Muscle layer of colon (tissue), 2 donors: ENCODE measurements at regions not wholly inside any gene's neighbourhood (a gene's known extent, or its start where the extent isn't known, plus 50 kb on each side); places are given as distances from the start of the nearest gene placed in this dataset.

Experiments
- H3K27ac ChIP-seq: one replicate; pipeline ENCODE4 v1.7.0; 2013; ENCODE audit warnings: low read depth, mild to moderate bottlenecking, low read length, moderate library complexity
- H3K27me3 ChIP-seq, 2 donors: one replicate each; pipeline ENCODE4 v1.7.0; 2013; ENCODE audit warnings: low read length in 2 of 2, mild to moderate bottlenecking in 2 of 2; ENCODE audit not compliant: insufficient read depth in 2 of 2, control insufficient read depth in 1 of 2
- H3K36me3 ChIP-seq: one replicate; pipeline ENCODE4 v1.7.0; 2013; ENCODE audit warnings: mild to moderate bottlenecking, low read length; ENCODE audit not compliant: insufficient read depth
- H3K4me1 ChIP-seq: one replicate; pipeline ENCODE4 v1.7.0; 2013; ENCODE audit warnings: mild to moderate bottlenecking, low read length; ENCODE audit not compliant: insufficient read depth
- H3K4me3 ChIP-seq, 2 donors: one replicate each; pipeline ENCODE4 v1.7.0; 2013; ENCODE audit warnings: low read length in 2 of 2, low read depth in 1 of 2, mild to moderate bottlenecking in 1 of 2, moderate library complexity in 1 of 2
- H3K9ac ChIP-seq: one replicate; pipeline ENCODE4 v1.7.0; 2013; ENCODE audit warnings: low read length
- H3K9me3 ChIP-seq: one replicate; pipeline ENCODE4 v1.7.0; 2013; ENCODE audit warnings: mild to moderate bottlenecking, low read length
- donor health status: abdominal sarcoma.
- donor health status: Adenocarcinoma of cecum.

DNA sequence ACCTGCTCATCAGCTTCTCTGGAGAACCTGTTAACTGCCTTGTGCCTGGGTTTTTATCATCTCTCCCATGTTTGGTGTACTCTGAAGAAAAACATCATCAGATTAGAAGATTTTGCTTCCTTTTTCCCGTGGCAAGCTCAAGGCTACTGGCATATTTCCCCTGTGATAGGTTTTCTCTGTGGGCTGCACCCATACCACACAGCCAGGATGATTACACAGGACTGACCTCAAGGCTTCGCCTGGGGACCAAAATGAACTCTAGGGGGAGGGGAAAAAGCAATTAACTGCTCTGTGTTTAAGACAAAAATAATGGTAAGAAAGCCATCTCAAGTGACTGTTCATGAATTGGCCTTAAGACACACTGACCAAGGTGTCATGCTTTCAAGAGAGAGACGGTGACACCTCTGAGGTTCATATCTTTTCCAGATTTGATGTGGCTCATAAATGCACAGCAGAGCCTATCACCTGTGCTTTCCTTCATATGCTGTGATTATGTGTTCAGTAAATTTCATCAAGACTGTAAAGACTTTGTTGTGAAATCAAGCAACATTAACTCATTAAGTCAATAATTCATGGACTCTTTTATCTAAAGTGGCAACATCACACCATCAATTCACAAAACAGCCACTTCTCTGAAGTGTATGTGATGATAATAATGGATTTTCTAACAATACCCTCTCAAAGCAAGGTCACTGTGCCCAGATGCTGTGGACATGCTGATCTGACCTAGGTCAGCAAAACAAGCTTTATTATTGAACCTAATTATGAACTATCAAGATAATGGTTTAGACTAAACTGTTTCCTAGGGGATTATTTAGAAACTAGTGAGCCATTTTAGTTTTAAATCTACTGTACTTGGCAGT lies 427.9 kb downstream of the WDR72 start:
- no peaks in the 10 kb centered on the region for H3K27me3 ChIP-seq
- no peaks in the 10 kb centered on the region for H3K36me3 ChIP-seq
- H3K27ac ChIP-seq: no peak overlapping the region

DNA sequence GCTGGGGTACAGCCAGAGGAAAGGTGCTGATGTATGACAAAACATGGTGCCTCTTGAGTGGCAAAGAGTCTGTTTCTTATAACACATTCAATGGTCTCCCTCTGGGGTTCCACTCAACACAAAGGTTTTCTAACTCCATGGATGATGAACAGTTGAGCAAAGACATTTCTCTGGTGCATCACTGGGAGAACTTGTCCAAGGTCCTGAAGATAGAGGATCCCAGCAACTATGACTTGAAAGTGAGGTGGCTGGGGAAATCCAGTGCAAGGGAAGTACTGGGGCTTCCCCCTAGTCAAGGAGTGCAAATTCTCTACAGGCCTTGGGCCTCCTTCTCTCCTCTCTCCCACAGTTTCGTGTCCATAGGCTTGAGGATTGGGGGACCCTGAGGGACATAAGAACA lies 431.1 kb downstream of the WDR72 start:
- Histone ChIP-seq H3K36me3 (no peaks in the 10 kb centered on the region), H3K4me1 (no peaks in the 10 kb centered on the region), H3K27ac (no peak overlapping the region), H3K9ac (no peak overlapping the region), H3K27me3 (no peaks in the 10 kb centered on the region), H3K4me3 (no peak overlapping the region), H3K9me3 (no peaks in the 10 kb centered on the region)

More for the DNA sequence above, 427.9 kb downstream of the WDR72 start:
- Histone ChIP-seq H3K9ac (no peak overlapping the region), H3K4me3 (no peak overlapping the region), H3K9me3 (no peaks in the 10 kb centered on the region), H3K4me1 (no peaks in the 10 kb centered on the region)

DNA sequence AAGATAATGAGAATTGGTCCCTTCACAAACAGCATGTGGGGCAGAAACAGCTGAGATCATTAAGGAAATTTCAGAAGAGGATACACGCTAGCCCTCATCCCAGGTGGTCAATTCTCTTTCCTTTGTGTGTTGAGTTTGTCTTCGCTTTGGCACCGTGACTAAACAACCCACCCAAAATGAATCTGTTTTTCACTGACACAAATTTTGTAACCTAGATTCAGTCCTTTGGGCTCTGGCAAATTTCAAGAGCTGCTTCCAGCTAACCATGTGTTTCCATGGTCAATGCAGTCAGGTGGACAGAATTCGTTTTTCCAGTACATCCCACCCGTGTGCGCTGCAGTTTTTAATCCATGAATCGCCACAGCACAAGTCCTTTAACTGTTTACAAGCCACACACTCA lies 435.4 kb downstream of the WDR72 start:
- Histone ChIP-seq H3K27ac (no peak overlapping the region), H3K4me3 (no peak overlapping the region), H3K9me3 (no peaks in the 10 kb centered on the region), H3K9ac (no peak overlapping the region), H3K4me1 (no peaks in the 10 kb centered on the region), H3K36me3 (no peaks in the 10 kb centered on the region), H3K27me3 (no peaks in the 10 kb centered on the region)

DNA sequence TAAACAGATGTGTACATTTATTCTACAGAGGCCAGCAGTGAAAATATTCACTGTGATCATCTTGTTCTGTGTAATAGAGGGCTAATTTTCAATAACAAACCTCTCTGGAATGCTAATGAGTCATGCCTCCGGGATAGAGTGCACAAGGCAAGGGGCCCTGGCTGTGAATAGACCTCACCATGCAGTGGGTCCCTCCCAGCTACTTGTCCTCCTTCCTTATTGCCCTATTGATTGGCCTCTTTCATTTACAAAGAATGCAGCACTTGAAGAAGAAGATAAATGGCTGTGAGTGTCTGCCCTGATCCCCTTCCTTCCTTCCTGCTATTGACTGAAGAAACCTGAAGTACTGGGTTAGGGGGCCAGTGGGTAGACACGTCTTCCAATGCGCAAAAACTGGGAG lies 436.3 kb downstream of the WDR72 start:
- H3K27me3 ChIP-seq: no peaks in the 10 kb centered on the region
- no peaks in the 10 kb centered on the region for H3K4me1 ChIP-seq
- H3K36me3 ChIP-seq: no peaks in the 10 kb centered on the region
- no peak overlapping the region for H3K9ac ChIP-seq
- H3K4me3 ChIP-seq: no peak overlapping the region
- H3K27ac ChIP-seq: no peak overlapping the region
- H3K9me3 ChIP-seq: no peaks in the 10 kb centered on the region

GRCh38 chr15:53320816-53321215 lies 438.6 kb downstream of the WDR72 start:
- Histone ChIP-seq H3K27me3 (no peaks in the 10 kb centered on the region), H3K4me1 (no peaks in the 10 kb centered on the region), H3K4me3 (no peak overlapping the region), H3K9me3 (no peaks in the 10 kb centered on the region), H3K9ac (no peak overlapping the region), H3K36me3 (no peaks in the 10 kb centered on the region), H3K27ac (no peak overlapping the region)

- H3K4me3 ChIP-seq: no peak overlapping the region
- H3K4me1 ChIP-seq: no peaks in the 10 kb centered on the region
- H3K36me3 ChIP-seq: no peaks in the 10 kb centered on the region
Observed at GRCh38 chr15:53312707-53313106, 446.8 kb downstream of the WDR72 start.

GRCh38 chr15:53310709-53311108 lies 448.8 kb downstream of the WDR72 start:
- Histone ChIP-seq H3K36me3 (no peaks in the 10 kb centered on the region), H3K9me3 (no peaks in the 10 kb centered on the region), H3K4me1 (no peaks in the 10 kb centered on the region), H3K4me3 (no peak overlapping the region), H3K27ac (no peak overlapping the region), H3K27me3 (no peaks in the 10 kb centered on the region), H3K9ac (no peak overlapping the region)

More at GRCh38 chr15:53312707-53313106, 446.8 kb downstream of the WDR72 start:
- Histone ChIP-seq H3K27me3 (no peaks in the 10 kb centered on the region), H3K27ac (no peak overlapping the region), H3K9ac (no peak overlapping the region), H3K9me3 (no peaks in the 10 kb centered on the region)

DNA sequence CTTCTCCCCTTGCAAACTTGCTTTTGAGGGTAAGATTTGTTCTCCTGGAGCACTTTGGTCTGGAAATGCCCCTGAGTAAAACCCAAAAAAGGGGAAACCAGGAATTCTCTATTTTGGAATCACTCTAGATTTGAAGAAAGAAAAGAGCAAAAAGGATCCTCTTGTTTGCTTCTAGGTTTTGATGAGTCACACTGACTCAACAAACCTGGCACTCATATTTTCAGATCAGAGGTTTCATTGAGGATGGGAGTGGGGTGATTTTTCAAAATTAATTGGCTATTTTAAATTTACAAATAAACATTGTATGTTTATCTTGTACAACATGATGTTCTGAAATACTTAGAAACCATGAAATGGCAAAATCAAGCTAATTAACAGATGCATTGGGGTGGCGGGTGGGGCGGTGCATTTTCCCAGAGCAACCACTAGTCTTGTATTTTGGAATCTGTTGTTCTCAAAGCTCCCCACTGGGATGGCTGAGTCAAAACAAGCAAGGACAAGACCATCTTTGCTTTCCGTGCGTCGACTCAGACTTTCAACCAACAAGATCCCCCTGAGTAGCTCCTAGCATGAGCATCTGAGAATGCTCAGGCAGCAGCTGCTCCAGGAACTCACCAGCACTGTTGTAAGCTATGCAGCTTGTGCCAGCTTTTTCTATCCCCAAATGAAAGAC lies 451.4 kb downstream of the WDR72 start:
- H3K36me3 ChIP-seq: no peaks in the 10 kb centered on the region
- H3K27me3 ChIP-seq: no peaks in the 10 kb centered on the region
- H3K4me3 ChIP-seq: no peak overlapping the region
- no peaks in the 10 kb centered on the region for H3K4me1 ChIP-seq
- no peaks in the 10 kb centered on the region for H3K9me3 ChIP-seq
- H3K9ac ChIP-seq: no peak overlapping the region
- no peak overlapping the region for H3K27ac ChIP-seq

DNA sequence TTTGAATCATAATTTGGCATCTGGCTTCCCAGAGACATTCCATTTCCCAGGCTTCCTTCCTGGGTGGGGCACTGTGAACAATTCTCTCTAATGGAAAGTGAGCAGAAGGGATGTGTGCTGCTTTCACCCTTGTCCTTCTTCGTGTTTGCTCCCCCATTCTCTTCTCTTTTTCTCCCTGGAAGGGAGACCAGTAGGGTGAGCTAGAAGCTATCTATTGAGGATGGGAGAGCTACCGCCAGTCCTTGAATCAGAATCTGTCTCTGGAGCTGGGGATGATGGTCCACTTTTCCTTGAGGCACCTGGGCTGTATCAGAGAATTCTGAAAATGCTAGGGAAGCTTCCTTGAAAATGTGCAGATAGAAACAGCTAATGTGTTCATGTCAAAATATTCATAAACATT lies 453.9 kb downstream of the WDR72 start:
- no peak overlapping the region for H3K4me3 ChIP-seq
- H3K27ac ChIP-seq: no peak overlapping the region
- H3K27me3 ChIP-seq: no peaks in the 10 kb centered on the region
- no peaks in the 10 kb centered on the region for H3K4me1 ChIP-seq
- no peaks in the 10 kb centered on the region for H3K36me3 ChIP-seq
- no peak overlapping the region for H3K9ac ChIP-seq
- no peaks in the 10 kb centered on the region for H3K9me3 ChIP-seq

GRCh38 chr15:53305101-53305500 lies 454.4 kb downstream of the WDR72 start:
- Histone ChIP-seq H3K27ac (no peak overlapping the region), H3K9ac (no peak overlapping the region), H3K27me3 (no peaks in the 10 kb centered on the region)

DNA sequence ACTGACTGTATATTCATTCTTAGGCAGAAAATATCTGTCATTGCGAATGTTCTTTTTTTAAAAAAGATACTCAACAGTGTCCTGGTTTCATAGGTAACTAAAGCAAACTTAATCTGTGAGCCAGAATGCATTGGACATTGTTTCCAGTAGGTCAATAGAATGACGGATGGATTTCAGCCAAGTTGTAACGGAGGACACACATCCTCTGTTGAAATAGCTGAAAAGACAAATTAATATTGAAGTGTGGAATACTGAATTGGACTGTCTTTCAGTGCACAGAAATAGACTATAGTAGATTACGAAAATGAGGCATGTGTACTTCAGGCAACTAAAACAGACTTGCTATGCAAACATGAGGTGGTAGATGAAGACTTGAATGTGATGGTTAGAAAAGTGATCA lies 461.6 kb downstream of the WDR72 start:
- H3K36me3 ChIP-seq: no peaks in the 10 kb centered on the region
- H3K9me3 ChIP-seq: no peaks in the 10 kb centered on the region
- no peak overlapping the region for H3K27ac ChIP-seq
- H3K4me3 ChIP-seq: no peak overlapping the region
- H3K9ac ChIP-seq: no peak overlapping the region
- H3K27me3 ChIP-seq: no peaks in the 10 kb centered on the region
- H3K4me1 ChIP-seq: no peaks in the 10 kb centered on the region

More at GRCh38 chr15:53305101-53305500, 454.4 kb downstream of the WDR72 start:
- no peaks in the 10 kb centered on the region for H3K4me1 ChIP-seq
- no peak overlapping the region for H3K4me3 ChIP-seq
- no peaks in the 10 kb centered on the region for H3K36me3 ChIP-seq
- no peaks in the 10 kb centered on the region for H3K9me3 ChIP-seq
